Kidney tubule cell (primary cell): ENCODE measurements at regions not wholly inside any gene's neighbourhood (a gene's known extent, or its start where the extent isn't known, plus 50 kb on each side); places are given as distances from the start of the nearest gene placed in this dataset.

Source experiments
- DNase-seq: peaks from one replicate; pipeline ENCODE4 v3.0.0-alpha.2; 2018; ENCODE audit warnings: low spot score

GRCh38 chr7:15855525-15856109 is 169.1 kb upstream of the MEOX2 start:
- DNase-seq, result no peak

- no peak for DNase-seq
Observed at GRCh38 chr7:15854841-15855524, 168.5 kb upstream of the MEOX2 start.

- peak; percentile 76 for DNase-seq
Observed at GRCh38 chr7:15853832-15854470, 167.5 kb upstream of the MEOX2 start.

GRCh38 chr7:15851201-15851600 is 164.7 kb upstream of the MEOX2 start:
- no peak for DNase-seq

- no peak for DNase-seq
Observed at GRCh38 chr7:15848901-15849300, 162.4 kb upstream of the MEOX2 start.

GRCh38 chr7:15848362-15848761 is 161.9 kb upstream of the MEOX2 start:
- DNase-seq, result no peak

GRCh38 chr7:15845868-15846267 is 159.4 kb upstream of the MEOX2 start:
- no peak for DNase-seq

GRCh38 chr7:15845461-15845860 is 159.0 kb upstream of the MEOX2 start:
- no peak for DNase-seq

- DNase-seq, result peak; percentile 37
Observed at GRCh38 chr7:15839416-15840100, 153.1 kb upstream of the MEOX2 start.

- DNase-seq, result no peak
Observed at GRCh38 chr7:15838265-15838664, 151.8 kb upstream of the MEOX2 start.

GRCh38 chr7:15837306-15837950 is 150.9 kb upstream of the MEOX2 start:
- no peak for DNase-seq

GRCh38 chr7:15836651-15837050 is 150.2 kb upstream of the MEOX2 start:
- no peak for DNase-seq

- DNase-seq, result peak; percentile 79
Observed at GRCh38 chr7:15836041-15836440, 149.6 kb upstream of the MEOX2 start.

GRCh38 chr7:15834446-15834845 is 148.0 kb upstream of the MEOX2 start:
- DNase-seq, result no peak

GRCh38 chr7:15832996-15833395 is 146.5 kb upstream of the MEOX2 start:
- no peak for DNase-seq

- DNase-seq, result no peak
Observed at GRCh38 chr7:15831606-15832005, 145.1 kb upstream of the MEOX2 start.

GRCh38 chr7:15829691-15830090 is 143.2 kb upstream of the MEOX2 start:
- no peak for DNase-seq

- DNase-seq, result no peak
Observed at GRCh38 chr7:15828881-15829280, 142.4 kb upstream of the MEOX2 start.

- DNase-seq, result no peak
Observed at GRCh38 chr7:15821484-15822427, 135.3 kb upstream of the MEOX2 start.

GRCh38 chr7:15820319-15820718 is 133.8 kb upstream of the MEOX2 start:
- no peak for DNase-seq

GRCh38 chr7:15816835-15817426 is 130.4 kb upstream of the MEOX2 start:
- no peak for DNase-seq
